Loucy (cell line): ENCODE measurements at regions not wholly inside any gene's neighbourhood (a gene's known extent, or its start where the extent isn't known, plus 50 kb on each side); places are given as distances from the start of the nearest gene placed in this dataset.

Source experiments
- EZH2phosphoT487 ChIP-seq: fragments of 200-600 bp; IDR thresholded peaks from 2 replicates; pipeline ENCODE4 v1.6.1; 2018; ENCODE audit warnings: antibody characterized with exemption, mild to moderate bottlenecking, moderate library complexity, borderline replicate concordance
- TF ChIP-seq, protein P1 (sequence below): fragments of 200-600 bp; sonication (generic); conservative IDR thresholded peaks from 2 replicates; pipeline ENCODE4 v1.5.1; 2014; ENCODE audit warnings: mild to moderate bottlenecking, antibody characterized with exemption, low read length

GRCh38 chr18:55105873-55106272, 146.6 kb upstream of the CCDC68 start:
- TF ChIP-seq, protein P1, sequence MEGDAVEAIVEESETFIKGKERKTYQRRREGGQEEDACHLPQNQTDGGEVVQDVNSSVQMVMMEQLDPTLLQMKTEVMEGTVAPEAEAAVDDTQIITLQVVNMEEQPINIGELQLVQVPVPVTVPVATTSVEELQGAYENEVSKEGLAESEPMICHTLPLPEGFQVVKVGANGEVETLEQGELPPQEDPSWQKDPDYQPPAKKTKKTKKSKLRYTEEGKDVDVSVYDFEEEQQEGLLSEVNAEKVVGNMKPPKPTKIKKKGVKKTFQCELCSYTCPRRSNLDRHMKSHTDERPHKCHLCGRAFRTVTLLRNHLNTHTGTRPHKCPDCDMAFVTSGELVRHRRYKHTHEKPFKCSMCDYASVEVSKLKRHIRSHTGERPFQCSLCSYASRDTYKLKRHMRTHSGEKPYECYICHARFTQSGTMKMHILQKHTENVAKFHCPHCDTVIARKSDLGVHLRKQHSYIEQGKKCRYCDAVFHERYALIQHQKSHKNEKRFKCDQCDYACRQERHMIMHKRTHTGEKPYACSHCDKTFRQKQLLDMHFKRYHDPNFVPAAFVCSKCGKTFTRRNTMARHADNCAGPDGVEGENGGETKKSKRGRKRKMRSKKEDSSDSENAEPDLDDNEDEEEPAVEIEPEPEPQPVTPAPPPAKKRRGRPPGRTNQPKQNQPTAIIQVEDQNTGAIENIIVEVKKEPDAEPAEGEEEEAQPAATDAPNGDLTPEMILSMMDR, result no peak
- no peak for TF ChIP-seq EZH2phosphoT487
